Medulla oblongata (tissue), 1 donor: ENCODE measurements at regions not wholly inside any gene's neighbourhood (a gene's known extent, or its start where the extent isn't known, plus 50 kb on each side); places are given as distances from the start of the nearest gene placed in this dataset.
"Not testable (repeated sequence)": the region's sequence is repeated elsewhere in the genome, so short reads cannot be mapped to it uniquely, and the experiment has no call there.

Experiments used
- DNase-seq: peaks from one replicate; pipeline ENCODE4 v3.0.0-alpha.2; 2015; ENCODE audit errors: extremely low spot score

DNA sequence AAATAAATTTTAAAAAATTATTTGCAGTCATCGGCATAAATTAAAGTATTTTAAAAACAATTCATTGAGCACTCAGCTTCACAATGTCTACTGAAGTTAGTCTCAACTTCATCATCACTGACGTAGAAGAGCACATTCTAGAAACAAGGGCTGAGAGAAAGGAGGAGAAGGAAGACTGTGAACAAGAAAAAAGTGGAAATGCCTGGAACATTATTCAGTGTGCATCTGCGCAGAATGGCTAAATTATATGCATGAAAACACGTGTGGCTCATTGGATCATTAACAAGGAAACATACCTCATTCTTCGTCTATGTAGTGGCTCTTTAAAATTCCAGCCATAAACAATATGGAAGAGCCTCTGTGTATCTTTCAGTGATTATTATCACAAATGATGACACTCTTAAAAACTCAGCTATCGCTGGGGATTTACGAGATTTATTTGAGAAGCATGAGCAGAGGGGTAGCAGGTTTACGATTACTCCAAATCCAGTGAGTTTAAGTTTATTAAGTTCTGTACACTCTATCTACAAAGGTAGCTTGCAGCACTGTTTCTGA is 404.2 kb upstream of the CDIN1 start:
- DNase-seq: peak; percentile 73

GRCh38 chr15:36175741-36176291 is 403.6 kb upstream of the CDIN1 start:
- DNase-seq: peak; percentile 90

DNA sequence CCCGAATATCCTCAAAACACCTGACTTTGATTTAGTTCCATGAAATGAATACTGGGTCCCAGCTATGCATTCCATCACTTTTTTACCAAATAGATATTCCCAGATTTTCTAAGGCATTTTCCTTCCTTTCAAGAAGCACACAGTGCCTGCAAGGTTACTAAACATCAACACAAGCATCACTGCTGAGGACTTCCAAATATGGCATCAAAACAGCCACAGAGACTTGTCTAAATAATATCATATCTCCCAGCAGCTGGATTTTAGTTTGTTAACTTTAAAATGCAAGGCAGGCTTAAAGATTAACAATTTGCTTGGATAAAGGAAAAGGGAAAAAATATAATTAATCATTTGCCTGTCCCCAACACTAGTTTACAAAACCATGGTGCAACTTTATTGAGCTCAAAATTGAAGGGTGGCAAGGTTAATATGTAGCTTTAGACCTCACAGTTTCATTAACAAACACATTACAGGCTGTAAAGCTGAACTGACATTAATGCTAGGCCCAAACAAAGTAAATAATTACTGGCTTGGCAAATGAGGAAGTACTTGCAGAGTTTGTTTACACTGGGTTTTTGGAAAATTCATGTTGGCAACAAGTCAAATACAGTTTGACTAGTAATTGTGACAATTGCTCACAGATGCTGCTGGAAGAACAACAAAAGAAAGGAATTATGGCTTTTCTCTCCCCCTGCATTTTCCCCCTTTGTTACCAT is 401.7 kb upstream of the CDIN1 start:
- peak; percentile 29 for DNase-seq

DNA sequence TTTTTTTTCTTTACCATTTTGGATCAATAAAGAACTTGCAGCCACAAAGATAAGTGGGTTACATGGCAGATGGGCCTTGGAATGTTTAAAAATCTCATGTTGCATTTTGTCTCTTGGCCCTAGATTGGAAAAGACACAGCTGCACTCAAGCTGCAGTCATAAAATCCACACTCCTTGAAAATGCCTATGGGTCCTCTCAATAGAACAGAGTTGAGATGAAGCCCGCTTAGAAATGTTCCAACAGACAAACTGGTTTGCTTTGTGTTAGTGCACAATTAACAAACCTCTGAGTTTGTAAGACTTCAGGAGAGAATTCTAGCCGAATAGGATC is 401.2 kb upstream of the CDIN1 start:
- DNase-seq: peak; percentile 23

- DNase-seq: no peak
These were observed 396.2 kb upstream of the CDIN1 start for GRCh38 chr15:36183201-36183600.

DNA sequence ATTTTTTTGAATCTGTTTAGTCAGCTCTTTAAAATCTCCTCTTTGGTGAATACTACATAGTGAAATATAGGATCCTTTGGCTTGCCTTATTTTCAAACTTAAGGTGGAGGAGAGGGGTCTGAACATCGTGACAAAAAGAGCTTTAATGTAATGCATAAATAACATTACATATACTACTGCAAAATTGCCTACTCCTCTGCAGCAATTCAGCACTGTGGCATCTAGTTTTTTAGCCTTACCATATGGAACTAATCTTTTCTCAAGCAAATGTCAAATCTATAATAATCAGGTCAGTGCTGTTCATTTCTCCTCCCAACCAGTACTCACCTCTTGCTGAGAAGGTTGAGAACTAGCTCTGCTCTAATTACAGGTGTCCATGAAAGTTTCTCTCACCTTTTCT is 394.0 kb upstream of the CDIN1 start:
- DNase-seq: no peak

DNA sequence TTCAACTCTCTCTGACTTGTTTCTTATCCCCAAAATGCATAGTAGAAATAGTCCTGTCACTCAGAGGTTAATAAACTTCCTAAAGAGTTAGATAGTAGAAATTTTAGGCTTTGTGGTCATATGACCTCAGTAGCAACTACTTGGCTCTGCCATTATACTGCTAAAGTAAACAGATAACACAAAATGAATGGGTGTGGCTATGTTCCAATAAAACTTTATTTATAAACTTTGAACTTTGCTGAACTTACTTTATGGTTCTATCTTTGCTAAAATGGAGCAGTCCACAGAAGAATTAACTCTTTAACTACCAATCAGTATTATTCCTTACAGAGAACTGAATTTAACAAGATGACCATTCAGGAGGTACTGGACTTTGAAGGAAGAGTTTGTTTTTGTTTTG is 393.6 kb upstream of the CDIN1 start:
- DNase-seq: no peak

- no peak for DNase-seq
These were observed 393.1 kb upstream of the CDIN1 start for GRCh38 chr15:36186376-36186775.

- no peak for DNase-seq
These were observed 388.0 kb upstream of the CDIN1 start for GRCh38 chr15:36191459-36191858.

- not testable (repeated sequence) for DNase-seq
These were observed 383.9 kb upstream of the CDIN1 start for GRCh38 chr15:36195361-36196007.

GRCh38 chr15:36208868-36209582 is 370.4 kb upstream of the CDIN1 start:
- no peak for DNase-seq

DNA sequence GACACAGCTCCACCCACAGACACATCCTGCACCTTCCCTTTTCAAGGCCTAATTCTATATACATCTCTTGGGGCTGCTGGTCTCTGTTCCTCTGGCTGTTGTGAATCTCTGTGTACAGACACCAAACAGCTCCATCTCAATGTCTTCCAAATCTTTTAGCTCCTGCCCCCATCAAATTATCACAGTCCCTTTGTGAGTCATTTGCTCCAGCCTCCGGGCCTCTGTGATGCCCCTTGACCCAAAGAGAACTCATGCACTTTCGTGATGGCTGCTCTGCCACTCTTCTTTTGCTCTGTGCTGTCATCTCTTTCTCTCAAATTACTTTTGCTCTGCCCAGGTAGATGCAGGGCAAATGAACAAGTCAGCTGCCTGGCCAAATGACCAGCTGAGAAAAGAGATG is 369.0 kb upstream of the CDIN1 start:
- DNase-seq: no peak

DNA sequence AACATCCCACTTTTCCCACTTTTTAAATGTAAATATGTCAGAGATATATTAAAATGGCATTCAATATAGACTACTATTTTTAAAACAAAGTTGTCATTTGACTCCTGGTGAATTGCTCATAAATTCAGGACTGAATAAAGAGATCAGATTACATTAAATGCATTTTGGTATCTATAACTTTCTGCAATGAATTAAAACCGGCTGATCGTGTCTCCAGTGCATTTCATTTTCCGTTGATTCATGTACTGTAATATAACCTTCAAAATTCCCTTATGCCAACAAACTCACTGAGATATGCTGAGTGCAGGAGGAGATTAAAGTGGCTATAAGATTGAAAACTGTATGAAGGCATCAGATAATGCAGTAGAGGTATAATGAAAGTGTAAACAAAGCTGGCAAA is 361.1 kb upstream of the CDIN1 start:
- DNase-seq: no peak

- DNase-seq: no peak
These were observed 360.4 kb upstream of the CDIN1 start for GRCh38 chr15:36218991-36219390.

DNA sequence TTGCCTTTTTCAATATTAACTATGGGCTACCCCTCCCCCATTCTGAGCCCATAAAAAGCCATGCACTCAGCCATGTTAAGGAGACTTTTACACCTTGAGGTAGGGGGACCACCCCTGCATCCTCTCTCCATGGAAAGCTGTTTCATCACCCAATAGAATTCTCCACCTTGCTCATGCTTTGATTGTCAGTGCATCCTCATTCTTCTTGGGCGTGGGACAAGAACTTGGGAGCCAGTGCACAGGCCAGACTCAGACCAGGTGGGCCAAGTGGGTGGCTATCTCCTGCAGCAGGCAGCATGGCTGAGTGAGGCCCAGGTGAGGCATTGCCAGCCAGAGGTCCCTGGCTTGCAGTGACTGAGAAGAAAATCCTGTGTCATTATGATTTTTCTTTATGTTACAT is 357.4 kb upstream of the CDIN1 start:
- no peak for DNase-seq

- DNase-seq: no peak
These were observed 348.6 kb upstream of the CDIN1 start for GRCh38 chr15:36230776-36231175.

GRCh38 chr15:36232491-36232890 is 346.9 kb upstream of the CDIN1 start:
- no peak for DNase-seq

DNA sequence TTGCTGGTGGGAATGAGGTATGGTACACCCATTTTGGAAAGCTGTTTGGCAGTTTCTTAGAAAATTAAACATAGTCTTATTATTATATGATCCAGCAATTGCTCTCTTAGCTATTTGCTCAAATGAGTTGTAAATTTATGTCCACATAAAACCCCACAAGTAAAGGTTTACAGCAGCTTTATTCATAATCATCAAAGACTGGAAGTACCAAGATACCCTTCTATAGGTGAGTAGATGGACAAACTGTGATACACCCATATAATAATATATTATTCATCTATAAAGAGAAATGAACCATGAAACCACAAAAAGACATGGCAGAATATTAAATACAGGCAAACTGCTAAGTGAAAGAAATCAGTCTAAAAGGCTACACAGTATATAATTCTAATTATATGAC is 344.7 kb upstream of the CDIN1 start:
- no peak for DNase-seq

- no peak for DNase-seq
These were observed 344.3 kb upstream of the CDIN1 start for GRCh38 chr15:36235173-36235572.

GRCh38 chr15:36239509-36239908 is 339.9 kb upstream of the CDIN1 start:
- DNase-seq: no peak

- no peak for DNase-seq
These were observed 328.0 kb upstream of the CDIN1 start for GRCh38 chr15:36251450-36251849.

DNA sequence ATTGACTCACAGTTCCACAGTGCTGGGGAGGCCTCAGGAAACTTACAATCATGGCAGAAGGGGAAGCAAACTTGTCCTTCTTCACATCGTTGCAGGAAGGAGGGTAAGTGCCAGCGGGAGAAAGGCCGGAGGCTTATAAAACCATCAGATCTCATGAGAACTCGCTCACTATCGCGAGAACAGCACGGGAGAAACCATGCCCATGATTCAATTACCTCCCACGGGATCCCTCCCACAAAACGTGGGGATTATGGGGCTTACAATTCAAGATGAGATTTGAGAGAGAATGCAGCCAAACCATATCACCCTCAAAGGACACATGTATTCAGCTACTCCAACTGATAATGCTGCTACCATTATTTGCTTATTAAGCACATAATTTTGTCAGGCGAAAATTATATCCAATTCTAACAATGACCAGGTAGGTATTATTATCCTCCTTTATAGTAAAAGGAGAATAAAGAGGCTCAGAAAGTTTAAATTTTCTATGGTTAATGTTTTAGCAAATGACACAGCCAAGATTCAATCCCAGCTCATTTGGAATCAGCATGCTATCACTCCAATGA is 327.2 kb upstream of the CDIN1 start:
- no peak for DNase-seq
